C4-2B (cell line): ENCODE measurements at regions not wholly inside any gene's neighbourhood (a gene's known extent, or its start where the extent isn't known, plus 50 kb on each side); places are given as distances from the start of the nearest gene placed in this dataset.

Experiments
- H3K27ac ChIP-seq: fragments of 450-650 bp; 2 replicates; pipeline ENCODE4 v1.5.1; 2017
- ZFX ChIP-seq: fragments of 450-650 bp; IDR thresholded peaks from 2 replicates; pipeline ENCODE4 v1.6.1; 2017
- TF ChIP-seq, protein P1 (sequence below): fragments of 450-650 bp; conservative IDR thresholded peaks from 2 replicates; pipeline ENCODE4 v1.5.1; 2017; ENCODE audit warnings: mild to moderate bottlenecking

DNA sequence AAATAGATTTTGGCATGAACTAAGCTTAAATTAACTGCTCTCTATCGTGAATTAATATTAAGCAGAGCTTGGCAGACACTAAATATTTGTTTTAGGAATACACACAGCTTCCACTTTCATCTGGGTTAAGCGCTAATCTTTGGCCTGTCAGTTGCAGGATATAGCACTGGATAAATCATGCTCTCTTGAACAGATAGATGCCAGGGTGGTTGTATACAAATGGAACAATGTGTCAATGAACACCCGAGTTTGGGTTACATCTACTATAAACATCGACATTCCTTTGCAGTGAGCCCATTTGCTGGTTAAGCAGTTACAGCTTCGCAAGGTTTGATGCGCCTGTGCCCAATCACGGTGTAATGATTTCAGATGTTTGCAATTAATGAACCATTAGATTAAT, 338.2 kb upstream of the ZFP64 start:
- no peak overlapping the region for H3K27ac ChIP-seq
- no peak for TF ChIP-seq ZFX
- TF ChIP-seq, protein P1, sequence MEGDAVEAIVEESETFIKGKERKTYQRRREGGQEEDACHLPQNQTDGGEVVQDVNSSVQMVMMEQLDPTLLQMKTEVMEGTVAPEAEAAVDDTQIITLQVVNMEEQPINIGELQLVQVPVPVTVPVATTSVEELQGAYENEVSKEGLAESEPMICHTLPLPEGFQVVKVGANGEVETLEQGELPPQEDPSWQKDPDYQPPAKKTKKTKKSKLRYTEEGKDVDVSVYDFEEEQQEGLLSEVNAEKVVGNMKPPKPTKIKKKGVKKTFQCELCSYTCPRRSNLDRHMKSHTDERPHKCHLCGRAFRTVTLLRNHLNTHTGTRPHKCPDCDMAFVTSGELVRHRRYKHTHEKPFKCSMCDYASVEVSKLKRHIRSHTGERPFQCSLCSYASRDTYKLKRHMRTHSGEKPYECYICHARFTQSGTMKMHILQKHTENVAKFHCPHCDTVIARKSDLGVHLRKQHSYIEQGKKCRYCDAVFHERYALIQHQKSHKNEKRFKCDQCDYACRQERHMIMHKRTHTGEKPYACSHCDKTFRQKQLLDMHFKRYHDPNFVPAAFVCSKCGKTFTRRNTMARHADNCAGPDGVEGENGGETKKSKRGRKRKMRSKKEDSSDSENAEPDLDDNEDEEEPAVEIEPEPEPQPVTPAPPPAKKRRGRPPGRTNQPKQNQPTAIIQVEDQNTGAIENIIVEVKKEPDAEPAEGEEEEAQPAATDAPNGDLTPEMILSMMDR: no peak

DNA sequence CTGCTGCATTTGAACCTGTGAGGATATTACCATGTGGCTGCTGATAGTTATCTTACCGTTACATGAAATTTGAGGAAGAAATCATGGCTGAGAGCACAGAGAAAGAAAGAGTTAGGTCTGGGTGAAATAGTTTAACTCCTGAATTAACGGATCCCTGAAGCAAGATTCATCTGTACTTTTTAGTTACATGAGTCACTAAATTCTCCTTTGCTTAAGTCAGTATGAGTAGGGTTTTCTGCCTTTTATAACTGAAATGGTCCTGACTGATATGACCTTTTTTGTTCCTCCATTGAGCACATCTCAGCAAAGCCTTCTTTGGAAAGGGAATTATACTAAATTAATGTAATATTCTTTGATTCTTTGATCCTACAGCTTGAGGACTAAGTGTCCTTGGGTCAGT, 333.3 kb upstream of the ZFP64 start:
- no peak for TF ChIP-seq ZFX
- TF ChIP-seq, protein P1: no peak
- no peak overlapping the region for H3K27ac ChIP-seq

DNA sequence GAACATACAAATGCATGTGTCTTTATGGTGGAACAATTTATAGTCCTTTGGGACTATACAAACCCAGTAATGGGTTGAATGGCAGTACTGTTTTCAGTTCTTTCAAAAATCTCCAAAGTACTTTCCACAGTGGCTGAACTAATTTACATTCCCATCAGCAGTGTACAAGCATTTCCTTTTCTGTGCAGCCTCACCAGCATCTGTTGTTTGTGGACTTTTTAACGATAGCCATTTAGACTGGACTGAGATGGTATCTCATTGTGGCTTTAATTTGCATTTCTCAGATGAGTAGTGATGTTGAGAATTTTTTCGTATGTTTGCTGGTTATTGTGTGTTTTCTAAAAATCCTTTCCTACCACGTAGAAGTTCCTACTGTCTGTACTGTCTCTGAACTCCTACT, 327.2 kb upstream of the ZFP64 start:
- no peak for TF ChIP-seq ZFX
- TF ChIP-seq, protein P1: no peak
- H3K27ac ChIP-seq: no peak overlapping the region

DNA sequence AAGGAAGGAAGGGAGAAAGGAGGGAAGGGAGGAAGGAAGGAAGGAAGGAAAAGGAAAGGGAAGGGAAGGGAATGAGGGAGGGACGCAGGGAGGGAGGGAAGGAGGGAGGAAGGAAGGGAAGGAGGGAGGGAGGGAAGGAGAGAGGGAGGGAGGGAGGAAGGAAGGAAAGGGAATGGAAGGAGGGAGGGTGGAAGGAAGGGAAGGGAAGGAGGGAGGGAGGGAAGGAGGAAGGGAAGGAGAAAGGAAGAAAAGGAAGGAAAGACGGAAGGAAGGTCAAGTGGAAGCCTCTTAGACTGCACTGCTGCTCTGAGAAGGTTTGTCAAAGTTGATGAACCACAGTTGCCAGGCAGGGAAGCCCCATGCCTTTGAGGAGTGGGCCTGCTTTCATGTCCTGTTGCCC, 324.3 kb upstream of the ZFP64 start:
- H3K27ac ChIP-seq: no peak overlapping the region
- TF ChIP-seq, protein P1: no peak
- no peak for TF ChIP-seq ZFX

DNA sequence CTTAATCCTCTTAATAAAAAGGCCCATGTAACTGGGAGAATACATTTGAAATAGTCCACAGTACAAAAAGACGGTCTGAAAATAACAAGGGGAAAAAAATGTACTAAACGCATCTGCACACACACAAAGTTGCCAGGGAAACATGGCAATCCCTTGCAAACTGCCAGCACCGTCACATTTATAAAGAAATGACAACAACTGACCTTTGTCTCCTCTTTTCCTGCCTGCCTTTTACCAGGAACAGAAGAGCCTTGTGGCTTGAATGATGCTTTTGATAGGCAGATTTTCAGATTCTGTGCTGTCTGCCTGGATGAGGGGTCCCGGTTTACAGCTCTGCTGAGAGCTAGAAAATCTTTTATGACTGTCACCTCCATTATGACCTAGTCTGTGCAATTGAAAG, 308.6 kb upstream of the ZFP64 start:
- no peak overlapping the region for H3K27ac ChIP-seq
- no peak for TF ChIP-seq ZFX
- TF ChIP-seq, protein P1: no peak

DNA sequence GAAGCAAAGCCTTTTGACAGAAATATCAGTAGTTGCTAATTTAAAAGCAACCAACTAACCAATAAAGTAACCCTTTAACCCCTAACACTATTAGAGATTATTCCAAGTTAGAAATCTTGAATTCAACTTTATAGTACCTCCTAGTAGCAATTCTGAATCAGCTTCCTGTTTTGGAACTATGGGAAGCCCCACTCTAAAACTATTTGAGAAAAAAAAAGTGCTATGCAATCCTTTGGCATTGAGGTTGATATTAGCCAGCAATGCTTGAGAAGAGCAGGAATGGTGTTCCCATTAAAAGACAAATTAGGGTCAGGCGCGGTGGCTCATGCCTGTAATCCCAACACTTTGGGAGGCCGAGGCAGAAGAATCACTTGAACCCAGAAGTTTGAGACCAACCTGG, 306.2 kb upstream of the ZFP64 start:
- no peak overlapping the region for H3K27ac ChIP-seq
- TF ChIP-seq, protein P1: no peak
- TF ChIP-seq ZFX: no peak

DNA sequence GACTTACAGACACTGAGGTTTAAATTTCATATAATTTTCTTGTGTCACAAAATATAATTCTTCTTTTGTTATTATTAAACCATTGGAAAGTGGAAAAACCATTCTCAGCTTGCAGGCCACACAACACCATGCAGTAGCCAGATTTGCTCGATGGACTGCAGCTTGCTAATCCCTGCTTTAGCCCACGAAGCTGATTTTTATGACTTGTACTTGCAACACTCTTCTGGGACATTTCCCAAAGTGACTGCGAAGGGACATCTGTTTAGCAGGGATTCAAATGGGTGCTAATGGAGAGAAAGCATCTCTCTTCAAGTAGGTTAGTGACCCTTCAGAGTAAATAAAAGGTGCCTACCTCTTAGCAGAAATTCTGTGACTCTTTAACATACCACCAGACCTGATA, 304.6 kb upstream of the ZFP64 start:
- no peak for TF ChIP-seq ZFX
- TF ChIP-seq, protein P1: no peak
- no peak overlapping the region for H3K27ac ChIP-seq
